HG03159 (cell line): ENCODE measurements at regions not wholly inside any gene's neighbourhood (a gene's known extent, or its start where the extent isn't known, plus 50 kb on each side); places are given as distances from the start of the nearest gene placed in this dataset.
"Not testable (repeated sequence)": the region's sequence is repeated elsewhere in the genome, so short reads cannot be mapped to it uniquely, and the experiment has no call there.

Source experiments
- ATAC-seq: cut with Tn5 transposase; IDR thresholded peaks from one replicate; pipeline ENCODE4 v1.9.1; 2021; ENCODE audit warnings: mild to moderate bottlenecking, moderate library complexity; ENCODE audit not compliant: unreplicated experiment

DNA sequence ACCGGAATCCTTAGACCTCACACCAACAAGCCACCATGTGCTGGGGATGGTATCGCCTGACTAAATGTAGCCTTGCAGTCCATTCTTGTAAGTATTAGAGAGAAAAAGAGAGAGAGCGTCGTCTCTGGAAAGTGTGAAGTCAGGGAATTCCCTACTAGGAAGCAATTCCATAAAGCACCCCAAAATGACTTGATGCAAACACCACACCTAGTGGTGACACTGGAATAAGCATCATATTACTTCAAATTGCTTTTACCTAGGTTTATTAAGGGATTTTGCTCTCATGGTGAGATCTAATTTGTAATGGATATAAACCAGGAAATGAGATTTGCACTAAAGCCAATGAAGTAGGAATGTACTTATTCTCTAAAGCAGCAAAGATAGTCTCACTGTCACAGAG is 111.4 kb upstream of the METTL9 start:
- not testable (repeated sequence) for ATAC-seq

- ATAC-seq = not testable (repeated sequence)
These were observed 100.3 kb upstream of the METTL9 start for GRCh38 chr16:21499046-21499445.

- peak; percentile 51 for ATAC-seq
These were observed 98.0 kb upstream of the METTL9 start for GRCh38 chr16:21501223-21501868.

DNA sequence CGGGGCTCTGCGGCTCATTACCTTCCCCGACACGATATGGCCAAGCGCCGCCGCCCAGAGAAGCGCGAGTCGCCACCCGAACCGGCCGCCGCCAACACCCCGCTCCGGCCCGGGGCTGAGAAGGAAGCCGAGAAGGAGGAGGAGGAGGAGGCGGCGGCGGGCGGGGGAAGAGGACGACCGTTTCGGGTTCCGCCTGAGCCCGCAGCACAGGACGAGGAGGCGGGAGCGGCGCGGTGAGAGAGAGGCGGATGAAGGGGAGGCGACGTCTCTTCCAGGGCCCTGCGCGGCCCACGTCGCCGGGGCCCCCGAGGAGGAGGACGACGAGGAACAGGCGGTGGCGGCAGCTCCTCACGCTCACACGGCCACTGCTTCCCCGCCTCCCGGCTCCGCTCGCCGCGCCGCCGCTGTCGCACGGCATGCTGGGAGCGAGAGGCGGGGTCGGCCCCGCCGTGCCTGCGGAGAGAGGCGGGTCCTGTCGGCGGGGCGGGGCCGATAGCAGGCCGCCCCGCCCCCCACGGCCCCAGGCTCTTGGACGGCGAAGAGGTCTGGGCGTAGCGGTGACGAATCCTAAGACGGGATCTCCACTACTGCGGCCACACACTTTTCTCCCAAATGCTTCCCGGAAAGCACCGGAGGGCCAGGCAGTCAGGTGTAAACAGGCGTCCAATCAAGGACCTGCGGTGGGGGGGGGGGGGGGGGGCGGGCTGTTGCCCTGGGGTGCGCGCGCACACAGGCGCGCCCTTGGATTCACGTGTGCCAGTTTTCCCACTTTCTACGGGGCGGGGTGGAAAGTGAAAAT is 97.3 kb upstream of the METTL9 start:
- ATAC-seq = peak; percentile 60

DNA sequence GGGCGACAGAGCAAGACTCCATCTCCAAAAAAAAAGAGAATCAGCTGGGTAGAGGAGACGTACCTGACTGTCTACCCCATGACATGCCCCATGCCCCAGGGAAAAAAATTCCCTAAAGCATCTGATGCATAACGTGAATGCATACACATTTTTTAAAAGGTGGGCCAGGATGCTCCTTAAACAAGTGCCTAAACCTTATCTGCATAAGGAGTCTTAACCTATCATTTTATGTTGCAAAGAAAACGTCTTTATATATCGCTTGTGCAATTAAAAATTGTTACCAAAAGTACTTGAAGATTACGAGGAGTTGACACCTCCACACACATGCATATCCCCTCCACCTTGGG is 95.8 kb upstream of the METTL9 start:
- not testable (repeated sequence) for ATAC-seq

DNA sequence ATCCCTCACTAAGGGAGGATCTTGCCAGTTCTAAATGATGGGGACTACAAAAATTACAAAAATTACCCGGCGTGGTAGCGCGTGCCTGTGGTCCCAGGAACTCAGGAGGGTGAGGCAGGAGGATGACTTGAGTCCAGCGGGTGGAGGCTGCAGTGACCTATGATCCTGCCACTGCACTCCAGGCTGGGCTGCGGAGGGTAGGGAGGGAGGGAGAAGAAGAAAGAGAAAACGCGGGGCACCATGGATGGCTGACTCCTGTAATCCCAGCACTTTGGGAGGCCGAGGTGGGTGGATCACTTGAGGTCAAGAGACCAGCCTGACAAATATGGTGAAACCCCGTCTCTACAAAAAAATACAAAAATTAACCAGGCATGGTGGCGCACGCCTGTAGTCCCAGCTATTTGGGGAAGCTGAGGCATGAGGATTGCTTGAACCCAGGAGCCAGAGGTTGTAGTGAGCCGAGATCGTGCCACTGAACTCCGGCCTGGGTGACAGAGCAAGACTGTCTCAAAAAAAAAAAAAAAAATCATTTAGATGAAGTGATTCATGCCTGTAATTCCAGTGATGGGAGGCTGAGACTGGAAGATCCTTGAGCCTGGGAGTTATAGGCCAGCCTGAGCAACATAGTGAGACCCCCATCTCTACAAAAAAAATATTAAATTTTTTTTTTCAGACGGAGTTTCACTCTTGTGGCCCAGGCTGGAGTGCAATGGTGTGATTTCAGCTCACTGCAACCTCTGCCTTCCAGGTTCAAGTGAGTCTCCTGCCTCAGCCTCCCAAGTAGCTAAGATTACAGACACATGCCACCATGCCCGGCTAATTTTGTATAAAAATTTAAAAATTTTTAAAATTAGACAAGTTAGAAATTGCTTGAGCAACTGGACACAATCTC is 95.2 kb upstream of the METTL9 start:
- ATAC-seq = not testable (repeated sequence)

- not testable (repeated sequence) for ATAC-seq
These were observed 93.4 kb upstream of the METTL9 start for GRCh38 chr16:21505751-21506520.

GRCh38 chr16:21506857-21507456 is 92.4 kb upstream of the METTL9 start:
- peak; percentile 62 for ATAC-seq

DNA sequence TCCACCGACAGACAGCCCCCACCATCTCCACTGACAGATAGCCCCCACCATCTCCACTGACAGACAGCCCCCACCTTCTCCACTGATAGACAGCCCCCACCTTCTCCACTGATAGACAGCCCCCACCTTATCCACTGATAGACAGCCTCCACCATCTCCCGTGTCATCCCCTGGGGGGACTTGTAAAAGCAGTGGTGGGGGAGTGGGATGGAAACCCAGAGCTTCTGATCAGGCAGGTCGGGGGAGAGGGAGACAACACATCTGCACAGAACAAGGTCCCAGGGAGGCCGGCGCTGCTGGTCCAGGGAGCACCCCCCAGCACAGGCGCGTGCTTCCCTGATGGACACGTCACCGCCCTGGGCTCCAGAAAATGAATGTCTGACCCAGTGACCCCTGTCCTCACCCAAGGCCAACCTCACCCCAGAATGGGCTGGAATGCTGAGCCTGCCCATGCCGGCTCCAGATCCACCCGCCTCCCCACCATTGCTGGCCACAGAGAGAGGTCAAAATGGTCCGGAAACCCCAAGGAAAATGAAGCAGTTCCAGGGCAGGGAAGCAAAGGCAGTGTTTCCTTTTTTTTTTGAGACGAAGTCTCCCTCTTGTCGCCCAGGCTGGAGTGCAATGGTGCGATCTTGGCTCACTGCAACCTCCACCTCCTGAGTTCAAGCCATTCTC is 91.6 kb upstream of the METTL9 start:
- not testable (repeated sequence) for ATAC-seq

DNA sequence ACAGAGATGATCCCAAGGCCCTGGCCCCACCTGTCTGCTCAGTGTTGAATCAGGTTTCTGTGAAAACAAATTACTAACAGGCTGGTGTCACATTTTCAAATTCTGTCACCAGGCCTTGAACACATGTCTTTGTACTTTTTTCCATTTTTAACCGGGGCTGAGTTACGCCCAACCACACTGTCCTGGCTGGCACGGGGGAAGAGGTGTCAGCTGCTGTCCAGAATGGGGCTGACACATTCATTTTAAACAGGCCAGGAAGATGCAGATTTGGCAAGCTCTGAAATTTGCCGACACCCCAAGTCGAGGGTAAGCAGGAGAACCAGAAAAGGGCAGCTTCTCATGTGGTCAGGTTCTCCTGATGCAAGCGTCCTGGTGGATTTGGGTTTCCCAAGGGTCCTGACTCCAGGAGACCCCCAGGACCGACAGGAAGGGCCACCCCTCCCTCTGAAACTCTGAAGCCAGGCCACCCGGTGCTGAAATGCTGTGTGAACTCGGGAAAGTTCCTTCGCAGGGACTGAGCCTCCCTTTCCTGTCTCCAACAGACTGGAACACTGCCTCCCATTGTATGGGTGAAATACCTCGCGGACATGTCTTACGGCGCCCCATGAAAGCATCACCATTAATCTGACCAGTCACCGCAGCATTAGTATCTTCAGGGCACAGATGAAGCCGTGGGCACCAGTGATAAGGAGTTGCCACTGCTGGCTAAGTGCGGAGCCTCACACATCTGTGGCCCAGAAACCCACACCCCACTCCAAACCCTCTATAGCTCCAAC is 90.5 kb upstream of the METTL9 start:
- ATAC-seq = not testable (repeated sequence)

GRCh38 chr16:21509437-21510086 is 89.8 kb upstream of the METTL9 start:
- not testable (repeated sequence) for ATAC-seq

GRCh38 chr16:21510869-21511255 is 88.5 kb upstream of the METTL9 start:
- not testable (repeated sequence) for ATAC-seq

DNA sequence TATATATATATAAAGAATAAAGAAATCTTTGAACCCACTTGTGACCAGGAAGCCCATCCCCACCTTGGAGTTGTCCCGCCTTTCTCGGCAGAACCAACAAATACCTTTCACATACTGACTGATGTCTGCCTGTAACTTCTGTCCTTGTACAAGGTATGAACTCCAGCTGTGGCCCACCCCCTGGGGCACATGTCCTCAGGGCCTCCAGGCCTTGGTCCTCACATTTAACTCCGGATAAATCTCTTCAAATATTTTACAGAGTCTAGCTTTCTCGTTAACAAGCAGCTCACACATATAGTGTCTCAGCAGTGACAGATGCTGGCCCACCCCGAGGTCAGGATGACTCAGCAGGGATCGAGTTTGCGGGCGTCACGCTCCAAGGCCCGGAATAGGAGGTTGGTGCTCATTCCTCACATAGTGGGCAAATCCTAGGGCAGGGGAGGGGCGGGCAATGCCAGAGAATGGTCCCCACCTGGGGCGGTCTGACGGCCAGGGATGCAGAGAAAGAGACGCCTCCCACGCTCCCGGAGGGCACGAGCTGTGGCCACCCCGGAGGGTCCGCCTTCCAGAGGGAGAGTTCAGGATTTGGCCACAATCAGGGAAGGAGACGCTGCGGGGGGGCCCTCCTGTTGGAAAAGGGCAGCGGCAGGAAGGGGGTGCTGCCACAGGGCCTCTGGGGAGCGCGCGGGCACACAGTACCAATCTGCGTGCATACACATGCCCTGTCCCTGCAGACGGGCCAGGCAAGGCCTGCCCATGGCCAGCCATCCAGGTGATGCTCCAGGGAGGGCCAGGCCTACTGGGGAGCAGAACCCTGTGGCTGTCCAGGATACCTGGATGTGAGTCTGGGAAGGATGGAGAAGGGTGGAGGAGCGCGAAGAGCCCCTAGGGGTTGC is 87.8 kb upstream of the METTL9 start:
- ATAC-seq = not testable (repeated sequence)

GRCh38 chr16:21512280-21513192 is 86.8 kb upstream of the METTL9 start:
- not testable (repeated sequence) for ATAC-seq

- not testable (repeated sequence) for ATAC-seq
These were observed 86.0 kb upstream of the METTL9 start for GRCh38 chr16:21513337-21513741.

- not testable (repeated sequence) for ATAC-seq
These were observed 85.4 kb upstream of the METTL9 start for GRCh38 chr16:21513812-21514473.
